ENCODE measurements at regions not wholly inside any gene's neighbourhood (a gene's known extent, or its start where the extent isn't known, plus 50 kb on each side); places are given as distances from the start of the nearest gene placed in this dataset.

DNA sequence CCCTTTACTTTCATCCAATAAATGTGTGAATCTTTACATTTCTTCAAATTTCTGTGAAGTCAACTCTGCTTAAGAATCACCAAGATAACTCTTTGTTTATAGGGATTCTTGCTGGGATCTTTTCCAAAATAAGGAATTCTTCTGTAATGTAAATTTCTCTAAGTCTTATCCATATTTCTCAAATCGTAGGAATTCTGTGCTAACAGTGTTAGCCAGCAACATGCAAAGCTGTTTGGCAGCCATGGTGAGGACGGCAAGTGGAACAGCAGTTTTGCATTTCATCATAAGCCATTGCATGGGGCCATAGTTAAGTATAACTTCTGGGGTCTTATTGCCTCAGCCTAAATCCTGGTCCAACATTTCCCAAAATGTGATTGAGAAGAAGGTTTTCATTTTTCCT, 310.5 kb upstream of the PRR16 start:
- H3K27ac ChIP-seq = no peak overlapping the region
- H3K36me3 ChIP-seq = no peaks in the 10 kb centered on the region
- no peaks in the 10 kb centered on the region for H3K4me1 ChIP-seq
- H3K4me3 ChIP-seq = no peak overlapping the region
- 66 to 74% (median 73%) methylated on average over 2 of the region's 2 CpGs for WGBS, 5 donors
- TF ChIP-seq POLR2A (IDR thresholded peaks at IDR 0.05) = no peak
- no peak for TF ChIP-seq POLR2AphosphoS5 (IDR thresholded peaks at IDR 0.05)
- TF ChIP-seq, protein P1, sequence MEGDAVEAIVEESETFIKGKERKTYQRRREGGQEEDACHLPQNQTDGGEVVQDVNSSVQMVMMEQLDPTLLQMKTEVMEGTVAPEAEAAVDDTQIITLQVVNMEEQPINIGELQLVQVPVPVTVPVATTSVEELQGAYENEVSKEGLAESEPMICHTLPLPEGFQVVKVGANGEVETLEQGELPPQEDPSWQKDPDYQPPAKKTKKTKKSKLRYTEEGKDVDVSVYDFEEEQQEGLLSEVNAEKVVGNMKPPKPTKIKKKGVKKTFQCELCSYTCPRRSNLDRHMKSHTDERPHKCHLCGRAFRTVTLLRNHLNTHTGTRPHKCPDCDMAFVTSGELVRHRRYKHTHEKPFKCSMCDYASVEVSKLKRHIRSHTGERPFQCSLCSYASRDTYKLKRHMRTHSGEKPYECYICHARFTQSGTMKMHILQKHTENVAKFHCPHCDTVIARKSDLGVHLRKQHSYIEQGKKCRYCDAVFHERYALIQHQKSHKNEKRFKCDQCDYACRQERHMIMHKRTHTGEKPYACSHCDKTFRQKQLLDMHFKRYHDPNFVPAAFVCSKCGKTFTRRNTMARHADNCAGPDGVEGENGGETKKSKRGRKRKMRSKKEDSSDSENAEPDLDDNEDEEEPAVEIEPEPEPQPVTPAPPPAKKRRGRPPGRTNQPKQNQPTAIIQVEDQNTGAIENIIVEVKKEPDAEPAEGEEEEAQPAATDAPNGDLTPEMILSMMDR (IDR thresholded peaks at IDR 0.05) = no peak
- TF ChIP-seq EP300 (IDR thresholded peaks at IDR 0.05) = no peak
- no peaks in the 10 kb centered on the region for H3K27me3 ChIP-seq
- intact Hi-C loops (cut with DNase I; ENCODE audit: low total_unique reads) = no loop called here
- no peaks in the 10 kb centered on the region for H3K9me3 ChIP-seq
- no peak for DNase-seq

DNA sequence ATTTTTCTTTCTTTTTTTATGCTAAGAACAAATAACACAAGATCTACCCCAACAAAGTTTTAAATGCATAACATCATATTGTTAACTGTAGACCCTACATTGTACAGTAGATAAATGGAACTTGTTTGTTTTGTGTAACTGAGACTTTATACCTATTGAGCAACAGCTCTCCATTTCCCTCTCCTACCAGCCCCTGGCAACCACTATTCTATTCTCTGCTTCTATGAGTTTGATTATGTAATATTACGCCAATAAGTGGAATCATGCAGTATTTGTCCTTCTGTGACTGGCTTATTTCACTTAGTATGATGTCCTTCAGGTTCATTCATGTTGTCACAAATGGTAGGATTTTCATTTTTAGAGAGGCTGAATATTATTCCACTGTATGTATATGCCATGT, 308.2 kb upstream of the PRR16 start:
- Histone ChIP-seq H3K4me3 (no peak overlapping the region), H3K36me3 (no peaks in the 10 kb centered on the region), H3K27me3 (no peaks in the 10 kb centered on the region), H3K9me3 (no peaks in the 10 kb centered on the region), H3K4me1 (no peaks in the 10 kb centered on the region), H3K27ac (no peak overlapping the region)
- no peak for DNase-seq
- WGBS, 5 donors = 71 to 100% (median 86%) methylated on average over 1 of the region's 1 CpG
- intact Hi-C loops (cut with DNase I; ENCODE audit: low total_unique reads) = no loop called here
- TF ChIP-seq, protein P1 (IDR thresholded peaks at IDR 0.05) = no peak
- TF ChIP-seq EP300 (IDR thresholded peaks at IDR 0.05) (no peak), POLR2A (IDR thresholded peaks at IDR 0.05) (no peak), POLR2AphosphoS5 (IDR thresholded peaks at IDR 0.05) (no peak)

- no peak overlapping the region for H3K27ac ChIP-seq
These were observed 305.9 kb upstream of the PRR16 start for GRCh38 chr5:120158211-120158610.

DNA sequence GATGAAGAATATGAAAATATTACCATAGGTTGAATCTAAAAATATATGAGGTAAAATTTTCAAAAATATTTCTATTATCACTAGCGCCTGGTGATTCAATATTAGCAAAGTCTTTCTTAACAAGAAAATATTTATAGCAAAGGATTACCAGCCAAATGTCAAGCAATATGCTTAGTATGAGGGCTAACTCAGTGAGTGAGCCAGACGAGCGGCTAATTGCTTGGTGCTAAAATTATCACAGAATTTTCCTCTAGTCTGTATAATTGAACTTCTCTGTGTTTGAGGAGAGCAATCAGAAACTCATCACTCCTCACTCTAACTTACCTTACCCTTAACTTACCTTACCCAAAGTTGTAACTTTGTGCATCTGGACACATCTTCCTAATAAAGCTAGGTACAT, 304.9 kb upstream of the PRR16 start:
- Histone ChIP-seq H3K4me3 (no peak overlapping the region), H3K27me3 (no peaks in the 10 kb centered on the region), H3K4me1 (no peaks in the 10 kb centered on the region), H3K27ac (no peak overlapping the region), H3K36me3 (no peaks in the 10 kb centered on the region), H3K9me3 (no peaks in the 10 kb centered on the region)
- intact Hi-C loops (cut with DNase I; ENCODE audit: low total_unique reads) = no loop called here
- DNase-seq = no peak
- TF ChIP-seq, protein P1 (IDR thresholded peaks at IDR 0.05) = no peak
- TF ChIP-seq EP300 (IDR thresholded peaks at IDR 0.05) (no peak), POLR2AphosphoS5 (IDR thresholded peaks at IDR 0.05) (no peak), POLR2A (IDR thresholded peaks at IDR 0.05) (no peak)
- 56 to 79% (median 76%) methylated on average over 3 of the region's 3 CpGs for WGBS, 5 donors

More at GRCh38 chr5:120158211-120158610, 305.9 kb upstream of the PRR16 start:
- 63 to 84% (median 76%) methylated on average over 1 of the region's 1 CpG for WGBS, 5 donors
- Histone ChIP-seq H3K9me3 (no peaks in the 10 kb centered on the region), H3K27me3 (no peaks in the 10 kb centered on the region), H3K4me1 (no peaks in the 10 kb centered on the region), H3K36me3 (no peaks in the 10 kb centered on the region), H3K4me3 (no peak overlapping the region)
- TF ChIP-seq, protein P1 (IDR thresholded peaks at IDR 0.05) = no peak
- no peak for TF ChIP-seq POLR2A (IDR thresholded peaks at IDR 0.05)
- no peak for TF ChIP-seq POLR2AphosphoS5 (IDR thresholded peaks at IDR 0.05)
- no peak for TF ChIP-seq EP300 (IDR thresholded peaks at IDR 0.05)
- intact Hi-C loops (cut with DNase I; ENCODE audit: low total_unique reads) = no loop called here
- DNase-seq = no peak
